Activated CD8-positive, alpha-beta T cell treated with anti-CD3 and anti-CD28 coated beads for 36 hours (primary cell): ENCODE measurements at regions not wholly inside any gene's neighbourhood (a gene's known extent, or its start where the extent isn't known, plus 50 kb on each side); places are given as distances from the start of the nearest gene placed in this dataset.

Experiments
- ATAC-seq: fragments of 200-7000 bp; cut with Tn5 transposase; one replicate; pipeline ENCODE4 v1.10.0; 2021; ENCODE audit warnings: mild to moderate bottlenecking, moderate library complexity
- CTCF ChIA-PET: fragments of 350-600 bp; sonication (Branson Sonifier 250); formaldehyde crosslinking; loops from one replicate; lab custom pipeline; 2021; ENCODE audit warnings: antibody characterized with exemption; lab: Charles Lee
- POLR2A ChIA-PET: fragments of 350-600 bp; sonication (Branson Sonifier 250); formaldehyde crosslinking; loops from one replicate; lab custom pipeline; 2021; ENCODE audit warnings: antibody characterized with exemption; lab: Charles Lee
- DNase-seq: peaks from one replicate; pipeline ENCODE4 v3.0.0-alpha.2; 2020
- H3K27ac Mint-ChIP-seq: one replicate; pipeline ENCODE4 v1.8.0; 2021; ENCODE audit warnings: mild to moderate bottlenecking, mixed read lengths
- H3K27me3 Mint-ChIP-seq: one replicate; pipeline ENCODE4 v1.8.0; 2021; ENCODE audit warnings: mixed read lengths
- H3K36me3 Mint-ChIP-seq: one replicate; pipeline ENCODE4 v1.8.0; 2021; ENCODE audit warnings: low read depth, mixed read lengths
- H3K4me1 Mint-ChIP-seq: one replicate; pipeline ENCODE4 v1.8.0; 2021; ENCODE audit warnings: low read depth, mixed read lengths
- H3K4me3 Mint-ChIP-seq: one replicate; pipeline ENCODE4 v1.8.0; 2021; ENCODE audit warnings: mild to moderate bottlenecking, moderate library complexity, mixed read lengths
- H3K9me3 Mint-ChIP-seq: one replicate; pipeline ENCODE4 v1.8.0; 2021; ENCODE audit warnings: mixed read lengths
- intact Hi-C: fragments of 100-400 bp; cut with micrococcal nuclease; formaldehyde crosslinking; loops from one replicate; pipeline ENCODE4 v1.10.0; 2022
- TF ChIP-seq, protein P1 (sequence below): fragments of 200-600 bp; IDR thresholded peaks from one replicate; pipeline ENCODE4 v1.8.0; 2022; ENCODE audit warnings: antibody characterized with exemption, mild to moderate bottlenecking

DNA sequence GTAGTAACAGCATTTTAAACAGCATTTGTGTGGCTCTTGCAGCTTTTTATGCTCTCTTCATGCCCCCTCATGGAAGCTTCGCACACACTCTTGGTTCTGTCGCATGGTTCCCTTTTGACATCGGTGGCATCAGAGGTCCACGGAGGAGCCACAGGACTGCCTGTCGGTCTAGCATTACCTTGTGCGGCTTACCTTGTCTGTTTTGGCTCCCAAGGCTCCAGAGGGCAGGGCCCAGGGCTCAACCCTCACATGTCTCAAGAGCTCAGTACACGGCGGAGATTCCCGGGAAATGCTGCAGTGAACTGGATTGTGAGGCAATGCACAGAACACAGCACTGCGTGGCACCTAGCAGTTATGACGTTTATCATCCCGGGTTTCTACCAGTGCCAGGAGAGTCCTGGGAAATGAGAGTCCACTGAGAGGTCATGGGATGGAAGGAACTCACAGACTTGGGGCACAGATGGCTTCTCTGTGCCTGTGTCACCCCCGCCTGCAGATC lies 1015.8 kb downstream of the TBC1D22A start:
- no peaks in the 10 kb centered on the region for H3K4me1 Mint-ChIP-seq
- H3K27me3 Mint-ChIP-seq, result no peaks in the 10 kb centered on the region
- H3K36me3 Mint-ChIP-seq, result no peaks in the 10 kb centered on the region
- no peak for DNase-seq
- no peaks in the 10 kb centered on the region for H3K9me3 Mint-ChIP-seq
- no peak overlapping the region for H3K4me3 Mint-ChIP-seq
- intact Hi-C loops, result no loop called here
- ChIA-PET CTCF (no interaction called here), POLR2A (no interaction called here)
- ATAC-seq, result no peak
- no peak overlapping the region for H3K27ac Mint-ChIP-seq
- TF ChIP-seq, protein P1, sequence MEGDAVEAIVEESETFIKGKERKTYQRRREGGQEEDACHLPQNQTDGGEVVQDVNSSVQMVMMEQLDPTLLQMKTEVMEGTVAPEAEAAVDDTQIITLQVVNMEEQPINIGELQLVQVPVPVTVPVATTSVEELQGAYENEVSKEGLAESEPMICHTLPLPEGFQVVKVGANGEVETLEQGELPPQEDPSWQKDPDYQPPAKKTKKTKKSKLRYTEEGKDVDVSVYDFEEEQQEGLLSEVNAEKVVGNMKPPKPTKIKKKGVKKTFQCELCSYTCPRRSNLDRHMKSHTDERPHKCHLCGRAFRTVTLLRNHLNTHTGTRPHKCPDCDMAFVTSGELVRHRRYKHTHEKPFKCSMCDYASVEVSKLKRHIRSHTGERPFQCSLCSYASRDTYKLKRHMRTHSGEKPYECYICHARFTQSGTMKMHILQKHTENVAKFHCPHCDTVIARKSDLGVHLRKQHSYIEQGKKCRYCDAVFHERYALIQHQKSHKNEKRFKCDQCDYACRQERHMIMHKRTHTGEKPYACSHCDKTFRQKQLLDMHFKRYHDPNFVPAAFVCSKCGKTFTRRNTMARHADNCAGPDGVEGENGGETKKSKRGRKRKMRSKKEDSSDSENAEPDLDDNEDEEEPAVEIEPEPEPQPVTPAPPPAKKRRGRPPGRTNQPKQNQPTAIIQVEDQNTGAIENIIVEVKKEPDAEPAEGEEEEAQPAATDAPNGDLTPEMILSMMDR, result no peak

DNA sequence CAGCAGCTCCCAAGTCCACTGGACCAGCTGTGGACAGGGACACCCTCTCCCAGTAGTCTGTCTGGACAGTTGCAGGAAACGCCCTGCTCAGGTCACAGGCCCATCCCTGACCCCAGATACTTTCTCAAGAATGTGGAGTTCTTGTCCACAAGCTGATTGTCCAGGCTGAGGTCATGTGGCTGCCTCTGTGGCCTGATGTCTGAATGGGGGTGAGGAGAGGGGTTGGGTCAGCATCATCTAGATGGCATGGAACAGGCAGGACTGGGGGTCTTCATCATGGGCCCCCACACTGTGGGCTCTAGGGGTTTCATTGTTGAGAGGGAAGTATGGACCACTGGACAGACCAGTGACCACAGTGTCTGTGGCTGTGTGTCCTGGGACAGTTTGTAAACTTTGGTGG lies 1015.0 kb downstream of the TBC1D22A start:
- ChIA-PET CTCF (no interaction called here), POLR2A (no interaction called here)
- Mint-ChIP-seq H3K27ac (no peak overlapping the region), H3K36me3 (no peaks in the 10 kb centered on the region), H3K9me3 (no peaks in the 10 kb centered on the region), H3K27me3 (no peaks in the 10 kb centered on the region), H3K4me1 (no peaks in the 10 kb centered on the region), H3K4me3 (no peak overlapping the region)
- TF ChIP-seq, protein P1, result no peak
- DNase-seq, result no peak
- ATAC-seq, result no peak
- intact Hi-C loops, result no loop called here

DNA sequence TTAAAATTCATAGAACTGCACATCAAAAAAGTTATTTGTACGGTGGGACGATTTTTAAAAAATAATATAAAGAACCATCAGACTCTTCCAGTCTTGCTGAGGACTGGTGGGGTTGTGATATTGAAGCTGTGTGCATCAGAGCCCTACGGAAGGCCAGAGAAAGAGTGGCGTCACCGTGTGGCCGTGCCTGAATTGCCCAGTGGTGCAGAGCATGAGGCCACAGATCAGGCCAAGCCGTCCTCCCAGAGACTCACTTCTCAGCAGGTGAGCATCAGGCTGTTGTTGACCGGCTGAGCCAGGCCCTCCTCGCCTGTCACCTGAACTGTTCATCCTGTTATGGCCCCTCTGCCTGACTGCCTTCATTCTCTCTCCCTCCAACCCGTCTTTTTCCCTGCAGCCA lies 1013.9 kb downstream of the TBC1D22A start:
- TF ChIP-seq, protein P1, result no peak
- Mint-ChIP-seq H3K4me1 (no peaks in the 10 kb centered on the region), H3K9me3 (no peaks in the 10 kb centered on the region), H3K27me3 (no peaks in the 10 kb centered on the region), H3K27ac (no peak overlapping the region), H3K4me3 (no peak overlapping the region), H3K36me3 (no peaks in the 10 kb centered on the region)
- intact Hi-C loops, result no loop called here
- ChIA-PET POLR2A (no interaction called here), CTCF (no interaction called here)
- no peak for ATAC-seq
- DNase-seq, result no peak

DNA sequence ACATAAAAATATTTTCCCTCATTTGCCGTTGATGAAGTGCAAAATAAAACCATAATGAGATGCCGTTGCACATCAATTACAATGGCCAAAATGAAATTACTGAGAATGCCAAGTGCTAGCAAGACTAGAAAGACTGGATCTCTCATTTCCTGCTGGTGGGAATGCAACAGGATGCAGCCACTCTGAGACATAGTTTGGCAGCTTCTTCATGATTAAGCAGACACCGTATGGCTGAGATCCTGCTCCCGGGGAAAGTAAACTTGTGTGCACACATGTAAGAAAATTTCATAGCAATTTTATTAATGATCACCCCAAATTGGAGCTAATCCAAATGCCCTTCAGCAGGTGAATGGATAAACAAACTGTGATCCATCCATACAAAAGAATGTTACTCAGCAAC lies 1013.2 kb downstream of the TBC1D22A start:
- DNase-seq (no peak), ATAC-seq (no peak)
- H3K9me3 Mint-ChIP-seq, result no peaks in the 10 kb centered on the region
- no peak overlapping the region for H3K27ac Mint-ChIP-seq
- H3K4me1 Mint-ChIP-seq, result no peaks in the 10 kb centered on the region
- intact Hi-C loops, result no loop called here
- ChIA-PET CTCF (no interaction called here), POLR2A (no interaction called here)
- TF ChIP-seq, protein P1, result no peak
- H3K36me3 Mint-ChIP-seq, result no peaks in the 10 kb centered on the region
- H3K4me3 Mint-ChIP-seq, result no peak overlapping the region
- H3K27me3 Mint-ChIP-seq, result no peaks in the 10 kb centered on the region

DNA sequence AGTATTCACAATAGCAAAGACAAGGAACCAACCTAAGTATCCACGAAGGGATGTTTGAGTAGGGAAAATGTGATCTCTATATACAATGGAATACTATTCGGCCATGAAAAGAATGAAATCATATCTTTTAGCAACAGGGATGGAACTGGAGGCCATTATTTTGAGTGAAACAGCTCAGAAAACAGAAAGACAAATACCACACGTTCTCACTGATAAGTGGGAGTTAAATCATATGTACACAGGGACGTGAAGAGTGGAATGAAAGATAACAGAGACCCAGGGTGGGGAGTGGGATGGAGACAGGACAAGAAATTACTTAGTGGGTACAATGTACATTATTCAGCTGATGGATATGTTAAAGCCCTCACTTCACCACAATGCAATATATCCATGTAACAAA lies 1012.7 kb downstream of the TBC1D22A start:
- intact Hi-C loops, result no loop called here
- H3K27me3 Mint-ChIP-seq, result peaks cover 1% of the 10 kb centered on the region
- ChIA-PET CTCF (no interaction called here), POLR2A (no interaction called here)
- TF ChIP-seq, protein P1, result no peak
- no peaks in the 10 kb centered on the region for H3K36me3 Mint-ChIP-seq
- H3K4me1 Mint-ChIP-seq, result no peaks in the 10 kb centered on the region
- DNase-seq (no peak), ATAC-seq (no peak)
- H3K9me3 Mint-ChIP-seq, result no peaks in the 10 kb centered on the region
- H3K4me3 Mint-ChIP-seq, result no peak overlapping the region
- H3K27ac Mint-ChIP-seq, result no peak overlapping the region
